Body of pancreas (tissue), 4 donors: ENCODE measurements at regions not wholly inside any gene's neighbourhood (a gene's known extent, or its start where the extent isn't known, plus 50 kb on each side); places are given as distances from the start of the nearest gene placed in this dataset.

Experiments used
- ATAC-seq: fragments of 150-250 bp; one replicate; pipeline ENCODE4 v1.9.1; 2016
- DNase-seq, 4 donors: peaks; one replicate each; pipeline ENCODE4 v3.0.0-alpha.2; 2019
- H3K27ac ChIP-seq, 4 donors: fragments of 200-600 bp; sonication (generic); 1 replicate in 3 of 4; 2 replicates in 1 of 4; pipeline versions ENCODE4 v1.5.1 to v1.6.1; 2016 to 2019; ENCODE audit warnings: mild to moderate bottlenecking in 1 of 4, mixed read lengths in 1 of 4, moderate library complexity in 1 of 4
- H3K27me3 ChIP-seq, 2 donors: fragments of 200-600 bp; sonication (generic); one replicate each; pipeline ENCODE4 v1.6.0; 2016; ENCODE audit warnings: mild to moderate bottlenecking in 1 of 2
- H3K36me3 ChIP-seq, 2 donors: fragments of 200-600 bp; sonication (generic); replicated peaks in 1 of 2; 2 replicates each; pipeline ENCODE4 v1.5.1; 2016; ENCODE audit warnings: low read depth in 2 of 2; ENCODE audit not compliant: insufficient read depth in 1 of 2
- H3K4me1 ChIP-seq: fragments of 200-600 bp; sonication (generic); one replicate; pipeline ENCODE4 v1.6.0; 2016
- H3K4me3 ChIP-seq, 2 donors: fragments of 200-600 bp; sonication (generic); 1 replicate in 1 of 2; 2 replicates in 1 of 2; pipeline ENCODE4 v1.5.1; 2016 to 2019
- H3K9me3 ChIP-seq, 3 donors: fragments of 200-600 bp; sonication (generic); 1 replicate in 2 of 3; 2 replicates in 1 of 3; pipeline ENCODE4 v1.5.1; 2016
- POLR2A ChIP-seq, 3 donors: fragments of 450-650 bp; IDR thresholded peaks; one replicate each; pipeline ENCODE4 v1.6.1; 2016; ENCODE audit warnings: antibody characterized with exemption in 3 of 3, mild to moderate bottlenecking in 2 of 3
- WGBS, 2 donors: methylation state at CpG; one replicate each; pipeline ENCODE4 v1.1.5; 2017; 5-methylcytosine and 5-hydroxymethylcytosine counted together
- intact Hi-C: fragments of 100-400 bp; cut with DNase I; formaldehyde crosslinking; loops from one replicate; pipeline ENCODE4 v1.15.1; 2023
- TF ChIP-seq, protein P1 (sequence below), 7 experiments: fragments of 450-650 bp in 4 of 7; fragments of 200-600 bp in 3 of 7; sonication (generic) in 3 of 7; IDR thresholded peaks; one replicate each; pipeline ENCODE4 v1.5.1; 2016 to 2019; ENCODE audit warnings: antibody characterized with exemption in 7 of 7

DNA sequence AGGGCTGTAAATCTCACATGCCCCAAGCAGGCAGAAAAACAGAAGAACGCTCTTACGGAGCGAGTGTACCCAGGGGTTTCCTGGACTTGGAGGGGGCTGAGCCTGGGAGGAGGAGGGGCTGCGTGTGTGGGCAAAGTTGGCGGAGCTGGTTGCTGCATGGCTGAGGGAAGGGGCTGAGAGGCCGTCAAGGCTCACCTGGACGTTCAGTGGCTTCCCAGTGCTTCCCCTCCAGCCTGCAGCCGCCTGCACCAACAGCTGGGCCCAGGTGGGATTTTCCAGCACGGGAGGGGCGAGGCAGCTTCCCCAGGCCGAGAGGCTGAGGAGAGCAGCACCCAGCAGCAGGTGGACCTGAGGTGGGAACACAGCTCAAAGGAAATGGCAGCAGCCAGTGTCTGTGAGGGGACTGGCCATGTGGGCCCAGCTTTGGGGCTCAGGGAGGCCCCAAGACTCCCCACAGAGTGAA lies 70.6 kb upstream of the CTDP1 start:
- no peak overlapping the region for H3K27ac ChIP-seq
- H3K36me3 ChIP-seq = no peaks in the 10 kb centered on the region
- no peak overlapping the region for H3K4me3 ChIP-seq
- no peak for ATAC-seq
- H3K9me3 ChIP-seq = no peaks in the 10 kb centered on the region
- intact Hi-C loops = no loop called here
- DNase-seq = peak in 2 of 4 donors; percentile 1
- WGBS, 2 donors = 44 to 65% methylated on average over 5 to 11 of the region's 11 CpGs
- no peaks in the 10 kb centered on the region for H3K27me3 ChIP-seq
- TF ChIP-seq POLR2A (IDR thresholded peaks at IDR 0.05) = no peak
- TF ChIP-seq, protein P1, sequence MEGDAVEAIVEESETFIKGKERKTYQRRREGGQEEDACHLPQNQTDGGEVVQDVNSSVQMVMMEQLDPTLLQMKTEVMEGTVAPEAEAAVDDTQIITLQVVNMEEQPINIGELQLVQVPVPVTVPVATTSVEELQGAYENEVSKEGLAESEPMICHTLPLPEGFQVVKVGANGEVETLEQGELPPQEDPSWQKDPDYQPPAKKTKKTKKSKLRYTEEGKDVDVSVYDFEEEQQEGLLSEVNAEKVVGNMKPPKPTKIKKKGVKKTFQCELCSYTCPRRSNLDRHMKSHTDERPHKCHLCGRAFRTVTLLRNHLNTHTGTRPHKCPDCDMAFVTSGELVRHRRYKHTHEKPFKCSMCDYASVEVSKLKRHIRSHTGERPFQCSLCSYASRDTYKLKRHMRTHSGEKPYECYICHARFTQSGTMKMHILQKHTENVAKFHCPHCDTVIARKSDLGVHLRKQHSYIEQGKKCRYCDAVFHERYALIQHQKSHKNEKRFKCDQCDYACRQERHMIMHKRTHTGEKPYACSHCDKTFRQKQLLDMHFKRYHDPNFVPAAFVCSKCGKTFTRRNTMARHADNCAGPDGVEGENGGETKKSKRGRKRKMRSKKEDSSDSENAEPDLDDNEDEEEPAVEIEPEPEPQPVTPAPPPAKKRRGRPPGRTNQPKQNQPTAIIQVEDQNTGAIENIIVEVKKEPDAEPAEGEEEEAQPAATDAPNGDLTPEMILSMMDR (IDR thresholded peaks at IDR 0.05) = no peak
- H3K4me1 ChIP-seq = no peaks in the 10 kb centered on the region

DNA sequence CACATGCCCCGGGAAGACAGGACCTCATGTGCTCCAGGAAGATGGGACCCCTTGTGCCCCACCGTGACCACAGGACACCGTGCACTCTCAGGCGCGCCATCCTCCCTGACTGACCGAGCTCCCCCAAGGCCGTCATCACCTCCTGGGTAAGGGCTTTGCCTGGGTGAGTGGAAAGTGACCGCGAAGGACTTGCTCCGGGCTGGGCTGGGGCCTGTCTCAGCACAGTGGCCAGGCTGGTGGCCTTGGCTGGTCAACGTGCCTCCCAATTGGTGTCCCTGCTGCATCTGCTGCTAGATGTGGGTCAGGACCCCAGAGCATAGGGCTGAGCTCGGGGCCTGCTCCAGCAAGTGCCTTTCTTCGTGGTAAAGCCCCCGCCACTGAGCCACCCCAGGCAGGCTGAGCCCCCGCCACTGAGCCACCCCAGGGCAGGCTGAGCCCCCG lies 69.7 kb upstream of the CTDP1 start:
- ATAC-seq (no peak), DNase-seq (peak in 2 of 4 donors; percentile 3 to 9)
- H3K4me3 ChIP-seq = no peak overlapping the region
- H3K27me3 ChIP-seq = no peaks in the 10 kb centered on the region
- no peak overlapping the region for H3K27ac ChIP-seq
- 89% methylated on average over 14 of the region's 16 CpGs; no CpG with 5 or more reads in 1 of the 2 donors for WGBS, 2 donors
- intact Hi-C loops = no loop called here
- H3K36me3 ChIP-seq = no peaks in the 10 kb centered on the region
- TF ChIP-seq, protein P1 (IDR thresholded peaks at IDR 0.05) = no peak
- no peak for TF ChIP-seq POLR2A (IDR thresholded peaks at IDR 0.05)
- no peaks in the 10 kb centered on the region for H3K4me1 ChIP-seq
- no peaks in the 10 kb centered on the region for H3K9me3 ChIP-seq

DNA sequence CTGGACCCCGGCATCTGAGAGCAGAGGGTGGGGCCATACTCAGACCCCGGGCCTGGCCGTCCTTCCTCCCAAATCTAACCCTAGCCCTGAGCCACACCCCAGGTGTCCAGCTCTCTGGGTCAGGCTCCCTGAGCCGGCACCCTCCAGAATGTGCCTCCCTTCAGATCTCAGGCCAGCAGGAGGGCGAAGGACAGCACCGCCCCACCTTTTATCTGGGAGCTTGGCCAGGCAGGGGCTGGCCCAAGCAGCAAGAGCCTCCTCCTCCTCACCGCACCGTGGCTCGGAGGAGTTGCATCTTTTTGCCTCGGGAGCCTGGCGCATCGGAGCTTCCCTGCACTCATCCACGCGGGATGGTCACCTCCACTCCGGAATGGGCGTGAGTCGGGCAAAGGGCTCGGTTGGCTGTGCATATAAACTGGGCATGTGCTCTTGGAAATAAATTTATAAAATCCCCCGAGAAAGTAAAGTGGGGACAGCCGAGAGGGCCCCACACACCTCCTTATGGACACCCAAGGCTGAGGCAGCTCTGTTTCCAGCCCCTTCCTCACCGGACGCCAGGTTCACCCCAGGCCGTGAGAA lies 69.1 kb upstream of the CTDP1 start:
- intact Hi-C loops = no loop called here
- no peak for ATAC-seq
- TF ChIP-seq, protein P1 (IDR thresholded peaks at IDR 0.05) = no peak
- no peak for TF ChIP-seq POLR2A (IDR thresholded peaks at IDR 0.05)

DNA sequence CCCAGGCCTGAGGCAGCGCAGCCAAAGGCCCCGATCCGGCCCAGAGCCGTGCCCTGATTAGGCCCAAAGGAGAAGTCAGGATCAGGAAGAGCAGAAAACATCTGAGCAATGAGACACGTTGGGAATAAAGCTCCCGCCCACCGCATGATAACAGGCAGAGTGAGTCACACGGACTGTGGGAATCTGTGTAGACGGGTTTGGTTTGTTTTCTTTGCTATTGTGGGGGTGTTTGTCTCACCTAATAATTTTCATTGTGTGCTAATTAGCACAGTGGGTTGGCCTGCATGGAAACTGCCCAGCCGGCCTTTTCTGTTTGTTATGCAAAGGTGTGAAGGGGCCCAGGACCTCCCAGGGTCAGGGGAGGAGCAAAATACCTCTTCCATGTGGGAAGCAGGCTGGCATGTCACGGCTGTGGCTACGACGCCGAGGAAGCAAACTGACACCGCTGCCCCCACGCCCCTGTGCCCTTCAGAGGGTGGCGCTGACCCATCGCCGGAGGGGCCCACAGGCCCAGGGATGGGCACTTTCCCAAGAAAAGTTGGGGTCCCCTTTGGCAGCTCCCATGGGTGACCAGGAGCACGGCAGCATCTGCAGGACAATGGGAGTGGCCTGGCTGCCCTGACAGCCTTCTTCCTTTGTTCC lies 68.4 kb upstream of the CTDP1 start:
- TF ChIP-seq, protein P1 (IDR thresholded peaks at IDR 0.05) = no peak
- no peak for TF ChIP-seq POLR2A (IDR thresholded peaks at IDR 0.05)
- intact Hi-C loops = no loop called here
- Histone ChIP-seq H3K9me3 (no peaks in the 10 kb centered on the region), H3K4me1 (no peaks in the 10 kb centered on the region), H3K27ac (no peak overlapping the region), H3K4me3 (no peak overlapping the region), H3K27me3 (no peaks in the 10 kb centered on the region), H3K36me3 (no peaks in the 10 kb centered on the region)
- 54 to 60% methylated on average over 12 to 19 of the region's 20 CpGs for WGBS, 2 donors
- ATAC-seq (no peak), DNase-seq (peak in 3 of 4 donors; percentile 11 to 29 (median 11))

More for the DNA sequence above, 69.1 kb upstream of the CTDP1 start:
- DNase-seq = peak in 2 of 4 donors; percentile 3 to 9
- Histone ChIP-seq H3K9me3 (no peaks in the 10 kb centered on the region), H3K36me3 (no peaks in the 10 kb centered on the region), H3K27ac (no peak overlapping the region), H3K4me3 (no peak overlapping the region), H3K27me3 (no peaks in the 10 kb centered on the region), H3K4me1 (no peaks in the 10 kb centered on the region)
- 61 to 85% methylated on average over 18 to 23 of the region's 23 CpGs for WGBS, 2 donors
